Activated T-helper 9 cell treated with anti-CD3 and anti-CD28 coated beads, Interleukin-2, amount 50 U/mL, for 16 hours (primary cell): ENCODE measurements at regions not wholly inside any gene's neighbourhood (a gene's known extent, or its start where the extent isn't known, plus 50 kb on each side); places are given as distances from the start of the nearest gene placed in this dataset.

ENCODE experiments used
- DNase-seq: peaks from one replicate; pipeline ENCODE4 v3.0.0-alpha.2; 2020; ENCODE audit warnings: low read depth

- no peak for DNase-seq
Measured at GRCh38 chr3:10583798-10584708, 78.7 kb upstream of the ATP2B2 start.

- DNase-seq, result no peak
Measured at GRCh38 chr3:10585945-10586344, 80.6 kb upstream of the ATP2B2 start.

- no peak for DNase-seq
Measured at GRCh38 chr3:10594915-10595314, 89.5 kb upstream of the ATP2B2 start.

GRCh38 chr3:10596746-10597448, 91.5 kb upstream of the ATP2B2 start:
- no peak for DNase-seq

- no peak for DNase-seq
Measured at GRCh38 chr3:10597733-10598132, 92.3 kb upstream of the ATP2B2 start.

- DNase-seq, result no peak
Measured at GRCh38 chr3:10599017-10599416, 93.6 kb upstream of the ATP2B2 start.

- DNase-seq, result no peak
Measured at GRCh38 chr3:10599444-10599843, 94.1 kb upstream of the ATP2B2 start.

- DNase-seq, result no peak
Measured at GRCh38 chr3:10600296-10600714, 94.9 kb upstream of the ATP2B2 start.

- DNase-seq, result no peak
Measured at GRCh38 chr3:10600726-10601125, 95.3 kb upstream of the ATP2B2 start.

GRCh38 chr3:10601151-10601856, 95.9 kb upstream of the ATP2B2 start:
- DNase-seq, result no peak

- DNase-seq, result no peak
Measured at GRCh38 chr3:10601857-10602230, 96.5 kb upstream of the ATP2B2 start.

- no peak for DNase-seq
Measured at GRCh38 chr3:10602271-10602670, 96.9 kb upstream of the ATP2B2 start.

- DNase-seq, result peak; percentile 23
Measured at GRCh38 chr3:10602769-10603768, 97.7 kb upstream of the ATP2B2 start.

- DNase-seq, result no peak
Measured at GRCh38 chr3:10609134-10609533, 103.7 kb upstream of the ATP2B2 start.

- DNase-seq, result no peak
Measured at GRCh38 chr3:10614168-10614567, 108.8 kb upstream of the ATP2B2 start.

- DNase-seq, result no peak
Measured at GRCh38 chr3:10615715-10616114, 110.3 kb upstream of the ATP2B2 start.

GRCh38 chr3:10616321-10616720, 110.9 kb upstream of the ATP2B2 start:
- no peak for DNase-seq

GRCh38 chr3:10619989-10620832, 114.8 kb upstream of the ATP2B2 start:
- DNase-seq, result no peak

- DNase-seq, result no peak
Measured at GRCh38 chr3:10620833-10621082, 115.4 kb upstream of the ATP2B2 start.

GRCh38 chr3:10623578-10624275, 118.3 kb upstream of the ATP2B2 start:
- DNase-seq, result no peak
